ENCODE measurements at regions not wholly inside any gene's neighbourhood (a gene's known extent, or its start where the extent isn't known, plus 50 kb on each side); places are given as distances from the start of the nearest gene placed in this dataset.
"Not testable (repeated sequence)": the region's sequence is repeated elsewhere in the genome, so short reads cannot be mapped to it uniquely, and the experiment has no call there.

DNA sequence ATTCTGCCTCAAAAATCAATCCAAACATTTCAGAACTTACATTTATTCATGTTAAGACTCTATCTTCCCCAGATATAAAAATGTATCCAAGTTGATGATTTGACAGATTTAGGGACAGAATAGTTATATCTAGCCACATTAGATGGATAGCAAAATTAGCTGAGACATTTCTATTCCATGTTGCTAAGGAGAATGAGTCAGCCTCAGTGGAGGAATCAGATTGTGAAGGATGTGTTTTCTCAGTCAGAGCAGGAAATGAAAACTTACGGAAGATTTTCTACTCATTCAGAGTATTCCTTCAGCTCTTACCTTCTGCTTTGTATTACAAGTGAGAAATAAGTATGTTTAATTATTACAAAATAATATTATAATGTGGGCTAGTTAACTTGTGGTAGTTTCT, 556.3 kb upstream of the ANO3 start:
- no peak for DNase-seq

DNA sequence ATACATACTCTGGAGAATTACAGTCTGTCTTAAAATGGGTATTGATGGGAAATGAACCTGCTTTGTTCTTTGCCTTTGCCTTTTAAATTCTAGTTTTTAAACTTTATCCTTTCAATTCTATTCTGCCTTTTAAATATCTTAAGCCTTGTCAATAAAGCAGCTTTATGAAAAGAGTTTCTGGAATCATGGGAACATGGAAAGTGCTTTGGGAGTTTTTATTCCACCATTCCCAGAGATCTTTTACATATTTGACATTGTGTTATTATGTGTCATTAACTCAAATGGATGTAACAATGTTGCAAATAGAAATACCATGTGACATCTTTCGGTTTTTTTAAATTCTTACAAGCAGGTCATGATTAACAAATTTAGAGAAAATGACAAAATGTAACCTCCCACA, 555.7 kb upstream of the ANO3 start:
- no peak for DNase-seq

- DNase-seq, result no peak
Measured at GRCh38 chr11:25777343-25777742, 554.6 kb upstream of the ANO3 start.

DNA sequence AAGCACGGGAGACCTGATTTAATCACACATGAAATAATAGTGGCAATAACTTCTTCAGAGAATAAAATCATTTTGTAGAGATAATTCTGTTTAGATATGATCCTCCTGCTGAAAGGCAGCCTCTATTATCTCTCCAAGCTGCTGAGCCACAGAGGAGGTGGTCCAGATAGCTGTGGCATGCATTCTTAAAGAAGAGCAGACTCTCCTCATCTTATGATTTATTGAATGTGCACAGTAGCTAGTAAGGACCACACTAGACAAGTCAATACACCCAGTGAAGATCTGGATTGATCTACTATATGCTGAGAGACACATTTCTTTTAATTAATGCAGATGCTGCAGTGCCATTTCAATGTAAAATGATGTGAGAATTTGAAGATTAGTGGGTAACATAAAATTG, 552.9 kb upstream of the ANO3 start:
- DNase-seq, result no peak

DNA sequence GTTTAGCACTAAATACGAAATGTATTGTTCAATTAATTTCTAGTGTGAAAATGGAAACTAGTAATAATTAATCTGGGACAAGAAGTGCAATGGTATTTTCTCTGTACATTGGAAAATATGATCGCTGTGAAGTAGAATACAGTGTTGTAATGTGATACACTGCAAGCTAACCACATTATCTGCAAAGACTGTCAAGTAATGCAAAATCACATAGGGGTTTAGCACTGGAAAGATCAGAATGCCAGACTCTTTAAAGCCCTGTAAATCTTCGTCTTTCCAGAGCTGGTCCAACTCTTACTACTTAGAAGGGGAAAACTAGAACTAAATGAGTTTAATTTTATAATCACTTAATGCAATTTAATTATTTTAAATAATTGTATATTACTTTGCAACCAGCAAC, 544.5 kb upstream of the ANO3 start:
- DNase-seq, result no peak

DNA sequence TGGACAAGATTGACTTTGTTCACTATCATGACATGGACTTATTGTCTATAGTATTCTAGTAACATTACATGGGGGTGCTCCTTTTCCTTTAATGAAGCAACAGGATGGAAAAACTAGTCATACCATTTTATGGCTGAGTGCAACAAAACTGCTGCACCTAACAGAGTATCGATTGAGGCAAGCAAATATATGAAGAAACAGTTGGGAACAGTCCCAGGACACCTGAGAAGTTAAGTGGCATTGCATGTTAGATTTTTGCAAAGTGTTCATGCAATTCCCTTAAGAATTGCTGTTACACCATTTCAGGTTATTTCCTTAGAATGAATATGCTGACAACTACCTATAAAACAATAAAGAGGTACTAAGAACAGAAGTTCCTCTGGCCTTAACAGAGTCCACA, 541.5 kb upstream of the ANO3 start:
- no peak for DNase-seq

GRCh38 chr11:25793637-25794036, 538.3 kb upstream of the ANO3 start:
- DNase-seq, result no peak

DNA sequence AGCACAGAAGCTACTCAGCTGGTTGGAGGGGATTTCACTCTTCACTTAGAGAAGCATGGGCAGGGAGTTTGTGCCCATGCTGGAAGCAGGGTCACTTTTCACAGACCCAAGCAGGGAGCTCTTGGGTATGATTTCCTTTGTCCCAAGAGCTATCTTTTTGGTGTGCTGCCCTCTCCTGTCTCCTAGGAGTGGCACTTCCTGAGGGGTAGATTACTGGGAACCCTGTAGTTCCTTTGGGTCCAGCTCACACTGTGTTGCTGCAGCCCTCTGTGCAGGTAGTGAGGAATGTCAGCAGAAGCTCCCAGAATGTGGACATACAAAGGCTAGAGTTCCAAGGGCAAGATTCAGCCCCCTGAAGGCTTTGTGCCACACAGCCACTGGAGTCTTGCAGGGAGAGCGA, 537.1 kb upstream of the ANO3 start:
- no peak for DNase-seq

GRCh38 chr11:25816411-25816810, 515.5 kb upstream of the ANO3 start:
- DNase-seq, result no peak

DNA sequence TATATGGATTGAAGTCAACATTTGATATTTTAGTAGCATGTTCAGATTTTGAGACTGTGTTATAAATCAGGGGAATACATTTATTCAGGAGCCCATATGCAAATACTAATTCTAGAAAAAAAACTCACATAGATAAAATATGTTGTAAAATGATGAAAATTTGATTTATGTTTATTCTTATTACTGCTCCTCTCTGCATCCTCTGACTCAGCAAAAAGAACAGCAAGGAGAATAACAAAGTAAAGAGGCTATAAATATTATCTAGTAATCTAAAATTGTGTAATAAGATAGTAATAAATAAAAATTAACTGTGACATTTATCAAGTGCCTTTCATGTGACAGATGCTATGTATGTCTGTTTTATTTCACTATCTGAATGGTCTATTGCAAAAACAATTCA, 507.2 kb upstream of the ANO3 start:
- no peak for DNase-seq

DNA sequence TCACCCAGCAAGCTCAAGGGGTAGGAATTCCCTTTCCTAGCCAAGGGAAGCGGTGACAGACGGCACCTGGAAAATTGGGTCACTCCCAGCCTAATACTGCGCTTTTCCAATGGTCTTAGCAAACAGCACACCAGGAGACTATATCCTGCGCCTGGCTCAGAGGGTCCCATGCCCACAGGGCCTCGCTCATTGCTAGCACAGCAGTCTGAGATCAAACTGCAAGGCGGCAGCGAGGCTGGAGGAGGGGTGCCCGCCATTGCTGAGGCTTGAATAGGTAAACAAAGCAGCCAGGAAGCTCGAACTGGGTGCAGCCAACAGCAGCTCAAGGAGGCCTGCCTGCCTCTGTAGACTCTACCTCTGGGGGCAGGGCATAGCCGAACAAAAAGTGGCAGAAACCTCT, 500.4 kb upstream of the ANO3 start:
- not testable (repeated sequence) for DNase-seq

GRCh38 chr11:25838918-25839625, 492.9 kb upstream of the ANO3 start:
- no peak for DNase-seq

DNA sequence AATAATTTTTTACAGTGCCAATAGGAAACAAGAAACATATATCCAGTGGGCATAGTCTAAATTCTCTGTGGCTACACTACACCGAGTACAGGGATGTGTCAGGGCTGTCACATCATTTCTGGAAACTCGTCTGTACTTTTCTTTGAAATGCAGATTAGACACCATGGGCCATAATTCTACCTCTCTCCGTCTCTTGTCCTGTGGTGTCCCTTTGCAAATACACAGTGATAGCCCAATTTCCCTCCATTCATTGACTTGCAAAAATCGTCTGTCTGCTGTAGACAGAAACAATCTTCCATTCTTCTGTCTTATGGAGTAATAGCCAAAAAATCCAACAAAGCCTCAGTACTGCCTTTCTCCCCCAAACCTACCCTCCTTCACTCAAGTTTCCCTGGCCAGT, 487.1 kb upstream of the ANO3 start:
- DNase-seq, result no peak

GRCh38 chr11:25855916-25856315, 476.0 kb upstream of the ANO3 start:
- DNase-seq, result no peak

DNA sequence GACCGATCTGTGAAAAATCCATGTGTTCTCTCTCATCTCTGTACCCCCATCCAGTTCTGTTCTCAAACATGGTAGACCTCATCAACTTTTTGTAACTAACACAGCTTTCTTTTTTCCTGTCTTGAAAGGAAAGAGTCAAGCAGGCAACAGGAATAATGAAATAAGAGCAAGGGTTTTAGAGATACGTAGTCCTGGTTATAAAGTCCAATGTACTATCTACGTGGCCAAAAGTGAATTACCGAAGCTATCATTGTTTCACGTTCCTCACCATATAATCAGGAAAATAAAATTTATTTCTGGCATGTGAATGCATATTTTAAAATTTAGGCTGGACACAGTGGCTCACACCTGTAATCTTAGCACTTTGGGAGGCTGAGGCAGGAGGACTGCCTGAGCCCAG, 472.2 kb upstream of the ANO3 start:
- DNase-seq, result no peak

GRCh38 chr11:25860677-25861450, 471.1 kb upstream of the ANO3 start:
- no peak for DNase-seq

DNA sequence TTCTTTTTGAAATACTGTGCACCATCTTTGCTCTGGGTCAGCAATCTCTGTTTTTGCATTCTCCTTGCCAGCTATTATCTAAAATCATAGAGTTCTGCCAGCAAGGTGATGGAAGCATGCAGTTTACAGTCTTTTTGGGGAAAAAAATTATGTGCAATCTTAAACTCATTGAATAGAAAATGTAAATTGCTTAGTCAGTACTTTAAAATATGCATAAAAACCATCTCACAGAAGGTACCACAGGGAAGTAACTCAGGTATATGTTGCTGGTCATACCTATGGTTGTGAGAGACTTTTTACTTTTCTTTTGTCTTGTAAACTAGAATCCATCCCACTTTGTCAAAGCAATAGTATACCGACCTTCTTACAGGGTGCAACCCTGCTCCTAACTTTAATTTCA, 469.8 kb upstream of the ANO3 start:
- DNase-seq, result no peak

DNA sequence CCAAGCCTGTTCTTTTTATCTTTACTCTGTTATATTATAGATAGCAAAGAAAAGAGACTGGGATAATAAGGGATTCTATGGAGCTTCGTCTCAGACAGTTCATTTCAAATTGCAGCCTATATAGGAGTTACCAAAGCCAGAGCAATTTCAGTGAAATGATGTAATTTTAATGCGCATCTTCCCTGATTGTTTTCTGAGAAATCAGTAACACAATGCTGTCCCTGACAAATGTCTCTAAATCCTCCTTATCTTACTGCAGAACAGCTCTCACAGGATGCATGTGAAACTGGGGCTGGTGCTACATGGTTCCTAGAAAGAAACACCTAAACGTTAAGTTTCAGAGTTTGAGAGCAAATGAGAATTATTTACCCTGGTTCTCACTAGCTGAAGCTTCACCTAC, 467.9 kb upstream of the ANO3 start:
- no peak for DNase-seq

DNA sequence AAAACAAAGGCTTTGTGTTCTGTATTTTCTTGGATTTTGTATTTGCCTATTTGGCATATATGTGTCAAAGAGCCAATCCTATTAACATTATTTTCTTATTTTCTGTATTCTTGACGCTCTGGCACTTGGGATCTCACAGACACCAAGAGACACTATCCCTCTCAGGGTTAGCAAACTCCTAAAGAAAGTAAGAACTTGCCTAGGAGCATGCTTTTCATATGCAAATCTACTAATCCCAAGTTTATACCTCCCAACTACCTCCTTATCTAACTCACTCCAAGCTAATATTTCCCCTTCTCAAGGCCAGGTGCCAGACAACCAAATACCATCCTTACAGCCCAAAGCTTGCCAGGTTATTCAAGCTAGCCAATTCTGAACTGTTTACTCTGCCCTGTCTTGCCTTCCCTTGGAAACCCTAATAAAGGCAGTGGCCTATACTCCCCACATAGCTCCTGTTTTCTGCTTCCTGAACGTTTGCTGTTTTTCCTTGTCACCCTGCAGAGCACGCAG, 455.4 kb upstream of the ANO3 start:
- DNase-seq, result no peak

DNA sequence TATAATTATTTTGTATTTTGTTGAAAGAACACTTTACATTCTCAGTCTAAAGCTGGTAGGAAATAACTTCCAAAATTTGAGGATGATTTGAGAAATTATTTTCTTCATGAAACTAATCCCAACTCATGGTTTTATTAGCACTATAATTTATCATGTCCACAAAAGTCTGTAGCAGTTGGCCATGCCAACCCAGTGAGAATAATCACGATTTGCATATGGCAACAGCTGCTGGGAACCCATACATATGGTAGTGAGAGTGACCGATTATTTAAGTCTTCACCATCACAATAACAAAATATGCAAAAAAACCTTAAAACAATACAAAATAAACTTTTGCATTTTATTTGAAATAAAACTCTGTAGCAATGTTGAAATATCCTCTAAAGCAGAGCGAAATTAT, 445.9 kb upstream of the ANO3 start:
- DNase-seq, result no peak

- no peak for DNase-seq
Measured at GRCh38 chr11:25890626-25891260, 441.2 kb upstream of the ANO3 start.

- no peak for DNase-seq
Measured at GRCh38 chr11:25891960-25892359, 440.0 kb upstream of the ANO3 start.

DNA sequence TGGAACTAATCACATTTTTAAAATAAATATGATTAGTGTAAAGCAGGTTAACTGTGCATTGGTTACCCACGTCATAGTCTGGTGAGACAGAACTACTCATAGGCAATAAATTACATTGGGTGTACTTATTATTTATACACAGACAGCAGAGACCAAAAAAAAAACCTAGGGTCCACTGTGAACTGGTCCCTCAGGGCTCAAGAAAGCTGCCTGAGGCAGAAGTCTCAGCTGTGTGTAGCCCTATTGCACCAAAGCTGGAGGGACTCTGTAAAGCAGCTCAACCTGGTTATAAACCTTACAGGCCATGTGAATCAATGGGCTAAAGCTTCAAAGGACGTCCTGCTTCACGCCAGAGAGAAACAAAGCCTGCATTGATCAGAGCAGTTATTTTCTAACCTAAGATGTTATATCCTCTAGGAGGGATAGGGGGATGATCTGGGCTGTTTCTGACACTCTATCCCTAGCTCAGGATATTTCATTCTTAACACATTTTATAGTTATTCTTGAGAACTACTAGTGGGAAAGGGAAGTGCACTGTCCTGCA, 432.2 kb upstream of the ANO3 start:
- no peak for DNase-seq

DNA sequence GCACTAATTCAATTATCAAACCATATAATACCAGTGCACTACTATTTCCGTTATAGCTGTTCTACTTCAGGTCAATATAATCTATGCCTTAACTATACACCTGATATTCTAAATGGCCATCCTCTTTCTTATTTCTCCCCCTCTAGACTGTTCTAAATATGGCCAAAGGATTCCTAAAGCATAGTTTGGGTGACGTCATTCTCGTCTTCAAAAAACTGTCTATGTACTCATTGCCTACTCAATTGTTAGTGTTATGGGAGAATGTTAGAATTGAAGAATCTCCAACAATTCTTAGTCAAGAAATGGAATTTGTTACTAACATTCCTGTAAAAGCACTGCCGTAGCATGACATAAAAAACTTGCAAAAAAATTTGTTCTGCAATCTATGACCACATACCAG, 431.1 kb upstream of the ANO3 start:
- DNase-seq, result no peak

Data from activated CD4-positive, alpha-beta T cell treated with anti-CD3 and anti-CD28 coated beads, Interleukin-2, Interleukin-6, amounts not matched to agents 100 ng/mL and 50 ng/mL, durations not matched to agents 16 hours and 8 hours (primary cell).